Activated CD8-positive, alpha-beta memory T cell treated with anti-CD3 and anti-CD28 coated beads for 36 hours (primary cell): ENCODE measurements at regions not wholly inside any gene's neighbourhood (a gene's known extent, or its start where the extent isn't known, plus 50 kb on each side); places are given as distances from the start of the nearest gene placed in this dataset.
"Not testable (repeated sequence)": the region's sequence is repeated elsewhere in the genome, so short reads cannot be mapped to it uniquely, and the experiment has no call there.

Experiments
- CTCF ChIA-PET: fragments of 350-600 bp; sonication (Branson Sonifier 250); formaldehyde crosslinking; loops from one replicate; lab custom pipeline; 2021; ENCODE audit warnings: antibody characterized with exemption; lab: Charles Lee
- POLR2A ChIA-PET: fragments of 350-600 bp; sonication (Branson Sonifier 250); formaldehyde crosslinking; loops from one replicate; lab custom pipeline; 2021; ENCODE audit warnings: antibody characterized with exemption; lab: Charles Lee

- CTCF ChIA-PET, result no interaction called here
- POLR2A ChIA-PET, result no interaction called here
Observed at GRCh38 chr2:123777116-123777515, 248.0 kb upstream of the CNTNAP5 start.

- ChIA-PET CTCF (no interaction called here), POLR2A (no interaction called here)
Observed at GRCh38 chr2:123783164-123783563, 241.9 kb upstream of the CNTNAP5 start.

GRCh38 chr2:123785332-123785731 is 239.8 kb upstream of the CNTNAP5 start:
- POLR2A ChIA-PET, result no interaction called here
- CTCF ChIA-PET, result no interaction called here

- POLR2A ChIA-PET, result no interaction called here
Observed at GRCh38 chr2:123791207-123791606, 233.9 kb upstream of the CNTNAP5 start.

GRCh38 chr2:123791684-123792083 is 233.4 kb upstream of the CNTNAP5 start:
- CTCF ChIA-PET, result no interaction called here
- POLR2A ChIA-PET, result no interaction called here

More at GRCh38 chr2:123791207-123791606, 233.9 kb upstream of the CNTNAP5 start:
- CTCF ChIA-PET, result no interaction called here

- CTCF ChIA-PET, result not testable (repeated sequence)
Observed at GRCh38 chr2:123804126-123804525, 221.0 kb upstream of the CNTNAP5 start.

GRCh38 chr2:123805746-123806145 is 219.3 kb upstream of the CNTNAP5 start:
- POLR2A ChIA-PET, CTCF ChIA-PET: not testable (repeated sequence)

More at GRCh38 chr2:123804126-123804525, 221.0 kb upstream of the CNTNAP5 start:
- POLR2A ChIA-PET, result not testable (repeated sequence)

- CTCF ChIA-PET, result no interaction called here
- POLR2A ChIA-PET, result no interaction called here
Observed at GRCh38 chr2:123808243-123808642, 216.8 kb upstream of the CNTNAP5 start.

- ChIA-PET CTCF (no interaction called here), POLR2A (no interaction called here)
Observed at GRCh38 chr2:123811846-123812245, 213.2 kb upstream of the CNTNAP5 start.

GRCh38 chr2:123816203-123816602 is 208.9 kb upstream of the CNTNAP5 start:
- CTCF ChIA-PET, result no interaction called here
- POLR2A ChIA-PET, result no interaction called here

GRCh38 chr2:123816928-123817327 is 208.2 kb upstream of the CNTNAP5 start:
- ChIA-PET CTCF (no interaction called here), POLR2A (no interaction called here)

- CTCF ChIA-PET, result no interaction called here
Observed at GRCh38 chr2:123826729-123827271, 198.3 kb upstream of the CNTNAP5 start.

GRCh38 chr2:123839326-123839725 is 185.8 kb upstream of the CNTNAP5 start:
- ChIA-PET POLR2A (no interaction called here), CTCF (no interaction called here)

More at GRCh38 chr2:123826729-123827271, 198.3 kb upstream of the CNTNAP5 start:
- POLR2A ChIA-PET, result no interaction called here

GRCh38 chr2:123840016-123840415 is 185.1 kb upstream of the CNTNAP5 start:
- CTCF ChIA-PET, result no interaction called here
- POLR2A ChIA-PET, result no interaction called here

GRCh38 chr2:123840574-123840973 is 184.5 kb upstream of the CNTNAP5 start:
- ChIA-PET POLR2A (no interaction called here), CTCF (no interaction called here)

- CTCF ChIA-PET, result no interaction called here
Observed at GRCh38 chr2:123851281-123851680, 173.8 kb upstream of the CNTNAP5 start.

GRCh38 chr2:123853161-123853560 is 171.9 kb upstream of the CNTNAP5 start:
- CTCF ChIA-PET, result no interaction called here
- POLR2A ChIA-PET, result no interaction called here

More at GRCh38 chr2:123851281-123851680, 173.8 kb upstream of the CNTNAP5 start:
- POLR2A ChIA-PET, result no interaction called here

GRCh38 chr2:123859031-123859430 is 166.1 kb upstream of the CNTNAP5 start:
- POLR2A ChIA-PET, result not testable (repeated sequence)

GRCh38 chr2:123864416-123864815 is 160.7 kb upstream of the CNTNAP5 start:
- ChIA-PET POLR2A (no interaction called here), CTCF (no interaction called here)

More at GRCh38 chr2:123859031-123859430, 166.1 kb upstream of the CNTNAP5 start:
- CTCF ChIA-PET, result not testable (repeated sequence)

GRCh38 chr2:123870206-123870880 is 154.7 kb upstream of the CNTNAP5 start:
- ChIA-PET POLR2A (no interaction called here), CTCF (no interaction called here)

GRCh38 chr2:123870881-123871276 is 154.2 kb upstream of the CNTNAP5 start:
- POLR2A ChIA-PET, result no interaction called here
- CTCF ChIA-PET, result no interaction called here
